HG02588 (cell line): ENCODE measurements at regions not wholly inside any gene's neighbourhood (a gene's known extent, or its start where the extent isn't known, plus 50 kb on each side); places are given as distances from the start of the nearest gene placed in this dataset.
"Not testable (repeated sequence)": the region's sequence is repeated elsewhere in the genome, so short reads cannot be mapped to it uniquely, and the experiment has no call there.

Experiments
- ATAC-seq: cut with Tn5 transposase; IDR thresholded peaks from one replicate; pipeline ENCODE4 v1.9.1; 2021; ENCODE audit warnings: mild to moderate bottlenecking, moderate library complexity; ENCODE audit not compliant: unreplicated experiment

DNA sequence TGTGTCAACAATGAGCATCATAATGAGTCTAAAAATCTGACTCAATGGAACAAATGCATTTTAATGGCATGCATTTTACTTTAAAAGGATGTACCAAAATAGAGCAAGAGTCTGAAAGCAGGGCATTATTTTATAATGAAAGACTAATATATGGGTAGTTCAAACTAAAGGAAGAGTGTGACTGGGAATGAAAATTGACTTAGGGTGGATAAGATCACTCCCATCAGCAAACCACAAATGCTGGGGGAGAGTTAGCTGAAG, 114.7 kb downstream of the SOX4 start:
- ATAC-seq = no peak

DNA sequence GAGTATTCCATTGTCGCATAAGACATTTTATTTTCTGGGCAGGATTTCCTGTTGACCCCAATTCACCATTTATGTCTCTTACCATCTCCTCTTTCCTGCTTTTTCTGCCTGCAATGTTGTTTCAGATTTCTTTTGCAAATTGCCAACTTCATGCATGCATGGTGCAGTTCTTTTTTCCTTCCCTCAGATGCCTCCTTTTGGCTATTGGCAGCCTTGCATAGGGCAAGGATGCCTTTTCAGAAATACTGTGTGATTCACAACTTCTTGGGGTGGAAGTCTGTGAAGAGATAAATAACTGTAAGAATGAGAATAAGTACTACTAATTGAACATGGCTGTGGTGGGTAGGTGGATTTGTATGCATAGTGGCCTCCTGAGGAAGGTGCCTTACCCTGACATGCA, 116.7 kb downstream of the SOX4 start:
- ATAC-seq = no peak

DNA sequence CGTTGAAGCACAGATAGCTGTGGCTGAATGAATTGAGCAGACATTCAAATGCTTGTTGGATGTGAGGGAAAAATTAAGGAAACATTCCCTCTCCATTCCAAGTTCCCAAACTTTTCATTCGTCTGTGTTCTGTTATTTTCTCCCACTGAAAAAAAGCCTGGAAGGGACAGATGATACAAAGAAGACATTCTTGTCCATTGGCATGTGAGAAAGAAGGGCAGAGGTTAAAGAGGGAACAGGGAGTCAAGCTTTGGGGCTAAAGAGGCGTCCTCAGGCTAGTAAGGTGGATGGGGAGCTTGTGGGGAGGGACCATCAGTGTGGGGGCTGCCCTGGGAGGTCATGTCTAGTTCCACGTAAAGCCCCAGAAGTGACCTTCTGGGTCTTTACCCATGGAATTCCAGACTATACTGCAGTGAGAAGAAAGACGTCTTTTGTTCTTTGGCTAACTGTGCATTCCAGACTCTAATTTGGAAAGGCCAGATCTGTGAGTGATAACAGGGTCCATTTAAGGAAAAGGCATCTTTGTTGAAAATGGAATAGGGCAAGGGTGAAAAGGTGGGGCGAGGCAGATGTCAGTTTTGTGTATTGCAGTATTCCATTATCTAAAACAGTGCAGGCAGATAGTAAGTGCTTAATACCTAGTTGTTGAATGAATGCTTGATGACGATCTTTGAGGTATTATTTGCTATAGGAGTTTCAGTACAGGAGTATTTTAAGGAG, 117.5 kb downstream of the SOX4 start:
- no peak for ATAC-seq

DNA sequence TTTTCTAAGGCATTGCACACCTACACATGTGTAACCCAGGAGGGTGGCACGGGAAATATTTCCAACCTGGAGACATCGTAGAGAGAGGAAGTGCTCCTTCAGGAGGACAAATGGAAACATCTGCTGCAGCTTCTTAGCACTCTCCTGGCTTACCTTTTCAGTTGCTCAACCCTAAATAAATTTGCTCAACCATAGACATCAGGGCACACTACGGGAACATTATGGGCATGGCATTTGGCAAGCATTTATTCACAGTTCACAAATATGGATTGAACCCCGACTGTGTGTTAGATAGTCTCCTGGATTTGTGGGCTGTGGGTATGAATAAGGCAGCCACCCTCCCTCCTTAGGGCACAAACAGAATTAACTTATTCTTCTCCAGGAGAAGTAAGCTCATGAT, 118.7 kb downstream of the SOX4 start:
- no peak for ATAC-seq

DNA sequence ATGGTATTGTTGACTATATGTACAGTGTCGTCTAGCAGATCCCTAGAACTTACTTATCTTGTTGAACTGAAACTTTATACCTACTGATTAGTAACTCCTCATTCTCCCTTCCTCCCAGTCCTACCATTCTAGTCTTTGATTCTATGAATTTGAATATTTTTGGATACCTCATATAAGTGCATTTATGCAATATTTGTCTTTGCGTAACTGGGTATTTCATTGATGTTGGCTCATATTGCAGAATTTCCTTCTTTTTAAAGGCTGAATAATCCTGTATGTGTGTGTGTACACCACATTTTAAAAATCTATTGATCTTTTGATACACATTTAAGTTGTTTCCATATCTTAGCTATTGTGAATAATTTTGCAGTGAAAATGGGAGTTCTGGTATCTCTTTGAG, 119.9 kb downstream of the SOX4 start:
- no peak for ATAC-seq

DNA sequence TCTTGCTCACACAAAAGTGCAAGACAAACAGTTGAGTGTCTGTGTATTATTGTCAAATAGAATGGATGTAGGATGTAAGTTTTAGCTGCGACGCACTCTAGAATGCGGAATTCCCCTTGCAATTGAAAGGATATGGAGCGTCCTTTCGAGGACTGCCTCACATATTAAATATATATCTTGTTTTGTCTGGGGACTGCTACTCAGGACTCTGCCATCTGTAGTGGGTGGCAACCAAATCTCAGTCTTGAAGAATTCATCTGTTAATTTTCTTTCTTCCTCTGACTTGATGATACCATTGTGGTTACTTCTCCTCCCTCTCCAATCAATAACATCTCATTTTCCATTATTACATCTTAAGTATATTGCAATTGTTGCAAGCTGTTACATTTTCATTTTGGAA, 121.6 kb downstream of the SOX4 start:
- ATAC-seq = no peak

DNA sequence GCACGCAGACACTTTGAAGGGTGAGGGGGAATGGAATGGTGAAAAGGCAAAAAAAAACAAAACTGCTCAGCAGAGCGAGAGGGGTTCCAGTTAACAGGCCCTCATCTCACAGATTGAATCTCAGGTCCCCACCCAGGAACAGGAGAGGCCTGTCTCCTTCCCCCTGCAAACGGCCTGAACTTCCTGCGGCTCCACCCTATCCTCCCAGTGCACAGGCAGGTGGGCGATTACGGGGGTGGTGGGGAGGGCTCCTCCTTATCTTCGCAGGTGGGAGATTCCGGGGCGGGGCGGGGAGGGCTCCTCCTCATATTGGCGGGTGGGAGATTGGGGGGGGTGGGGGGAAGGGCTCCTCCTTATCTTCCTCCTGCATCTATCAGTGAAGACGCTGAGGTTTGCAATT, 129.0 kb downstream of the SOX4 start:
- no peak for ATAC-seq

DNA sequence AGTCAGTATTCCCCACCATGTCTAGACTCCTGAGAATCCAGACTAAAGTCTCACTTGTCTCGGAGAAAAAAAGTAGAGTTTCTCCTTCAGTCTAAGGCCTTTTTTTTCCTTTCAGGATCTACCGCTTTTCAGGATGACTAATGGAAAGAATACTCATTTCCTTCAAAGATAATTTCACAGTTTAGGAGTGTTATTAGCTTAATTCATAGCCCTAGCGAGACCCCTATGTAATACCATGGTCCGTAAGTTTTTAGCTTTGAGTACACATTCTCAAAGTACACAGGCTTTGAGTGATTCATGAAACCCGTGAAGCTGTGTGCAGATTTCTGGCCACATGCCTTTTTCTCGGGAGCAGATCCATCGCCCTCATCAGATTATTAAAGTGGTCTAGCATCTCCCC, 133.1 kb downstream of the SOX4 start:
- no peak for ATAC-seq

DNA sequence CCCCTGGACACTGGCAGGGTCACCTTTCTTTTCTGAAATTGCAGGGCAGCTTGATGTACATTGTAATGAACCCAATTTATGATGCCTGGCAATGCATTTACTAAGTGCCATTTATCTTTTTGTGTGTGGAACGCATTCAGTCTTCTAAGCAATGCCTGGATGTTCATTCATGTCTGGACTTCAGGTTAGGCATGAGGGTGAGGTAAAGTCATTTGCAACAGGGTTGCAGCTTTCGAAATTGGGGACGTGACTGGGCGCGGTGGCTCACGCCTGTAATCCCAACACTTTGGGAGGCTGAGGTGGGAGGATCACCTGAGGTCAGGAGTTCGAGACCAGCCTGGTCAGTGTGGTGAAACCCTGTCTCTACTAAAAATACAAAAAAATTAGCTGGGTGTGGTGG, 134.6 kb downstream of the SOX4 start:
- ATAC-seq = no peak

DNA sequence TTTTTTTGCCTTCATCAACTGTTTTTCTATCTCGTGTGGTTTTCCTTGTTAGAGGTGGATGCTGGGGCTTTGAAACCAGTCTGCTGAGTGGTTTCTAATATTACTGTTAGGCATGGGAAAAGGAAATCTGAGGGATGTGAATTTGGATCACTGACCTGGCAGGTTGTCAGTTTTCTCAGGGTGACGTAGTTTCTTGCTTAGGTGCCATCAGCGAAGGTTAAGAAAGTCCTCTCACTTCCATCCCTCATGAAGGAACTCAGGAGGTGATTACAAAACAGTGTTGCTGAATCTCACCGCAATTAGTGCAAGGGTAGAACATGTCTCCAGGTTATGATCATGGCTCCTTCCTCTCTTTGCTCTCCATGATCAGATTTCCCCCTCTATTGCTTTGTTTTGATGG, 135.9 kb downstream of the SOX4 start:
- ATAC-seq = no peak

DNA sequence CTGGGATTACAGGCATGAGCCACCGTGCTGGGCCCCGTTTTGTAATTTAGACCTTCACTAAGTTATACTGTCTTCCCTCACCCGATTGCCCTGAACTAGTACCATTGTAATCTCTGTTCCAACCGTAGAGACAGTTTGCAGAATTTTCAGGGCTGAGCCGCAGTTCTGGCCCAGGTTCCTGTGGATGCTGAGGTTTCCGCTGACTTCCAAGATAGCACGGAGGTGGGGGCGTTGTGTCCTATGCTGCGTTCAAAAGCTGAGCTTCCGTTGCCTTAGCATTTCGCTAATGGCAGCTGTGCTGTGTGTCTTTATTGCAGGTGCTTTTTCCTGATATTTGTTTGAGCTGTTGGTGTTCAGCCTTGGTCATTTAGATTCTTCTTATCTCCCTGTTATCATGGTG, 137.0 kb downstream of the SOX4 start:
- ATAC-seq = no peak

DNA sequence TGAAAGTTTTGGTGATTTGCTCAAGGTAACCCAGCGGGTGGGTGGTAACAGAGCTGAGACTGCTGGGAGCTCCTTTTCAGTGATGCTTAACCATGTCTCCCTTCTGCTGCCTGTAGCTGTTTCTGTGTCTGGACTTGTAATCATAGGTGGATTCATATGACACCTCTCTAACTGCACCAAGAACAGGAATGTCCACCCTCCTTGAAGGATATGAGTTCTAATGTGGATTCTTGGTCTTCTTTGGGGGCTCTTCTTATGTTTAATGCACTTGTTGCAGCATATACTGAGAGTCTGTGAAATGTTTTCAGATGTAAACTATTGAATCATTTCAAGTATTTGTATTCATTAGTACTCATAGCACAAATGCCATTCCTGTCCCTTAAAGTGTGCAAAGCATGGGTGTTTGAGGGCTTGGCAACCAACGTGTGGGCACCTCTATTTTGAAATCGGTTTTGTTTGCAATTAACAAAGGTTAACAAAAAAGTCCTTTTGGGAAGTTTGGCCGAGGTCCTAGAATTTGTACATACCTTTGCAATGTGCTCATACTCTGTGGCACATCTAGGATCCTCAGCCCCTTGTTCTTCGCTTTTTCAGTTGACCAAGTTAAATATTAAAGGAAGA, 138.0 kb downstream of the SOX4 start:
- no peak for ATAC-seq

DNA sequence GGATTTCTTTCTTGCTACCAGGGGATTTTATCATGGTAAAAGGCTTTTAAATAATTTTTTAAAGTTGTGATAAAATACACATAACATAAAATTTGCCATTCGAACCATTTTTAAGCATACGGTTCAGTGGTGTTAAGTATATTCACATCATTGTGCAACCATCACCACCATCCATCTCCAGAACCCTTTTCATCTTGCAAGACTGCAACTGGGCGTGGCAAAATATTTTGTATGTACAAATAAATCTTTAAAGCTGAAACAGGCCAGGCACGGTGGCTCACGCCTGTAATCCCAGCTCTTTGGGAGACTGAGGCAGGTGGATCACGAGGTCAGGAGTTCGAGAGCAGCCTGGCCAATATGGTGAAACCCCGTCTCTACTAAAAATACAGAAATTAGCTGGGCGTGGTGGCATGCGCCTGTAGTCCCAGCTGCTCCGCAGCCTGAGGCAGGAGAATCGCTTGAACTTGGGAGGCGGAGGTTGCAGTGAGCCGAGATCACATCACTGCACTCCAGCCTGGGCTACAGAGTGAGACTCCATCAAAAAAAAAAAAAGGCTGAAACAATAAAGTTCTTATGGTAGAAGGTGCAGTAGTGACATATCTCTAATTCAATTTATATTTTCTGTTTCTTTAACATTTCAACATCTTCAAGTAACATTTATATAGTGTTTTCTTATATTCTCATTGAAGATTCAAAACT, 138.6 kb downstream of the SOX4 start:
- not testable (repeated sequence) for ATAC-seq

DNA sequence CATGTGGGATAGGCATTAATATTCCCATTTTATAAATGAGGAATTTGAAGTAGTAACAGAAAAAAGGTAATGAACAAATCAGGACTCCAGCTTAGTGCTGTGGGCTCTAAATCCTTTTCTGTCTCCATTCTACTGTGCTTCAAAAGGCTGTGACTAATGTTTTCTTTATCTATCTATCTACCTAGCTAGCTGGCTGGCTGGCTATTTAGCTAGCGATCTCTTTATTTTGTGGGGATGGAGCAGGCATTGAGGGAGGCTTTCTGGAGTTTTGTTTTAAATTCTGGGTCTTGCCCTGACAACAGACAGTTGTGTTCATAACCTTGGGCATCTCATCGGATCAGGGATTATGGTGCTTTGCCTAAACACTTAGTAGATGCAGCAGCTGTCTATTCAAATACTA, 139.2 kb downstream of the SOX4 start:
- no peak for ATAC-seq

DNA sequence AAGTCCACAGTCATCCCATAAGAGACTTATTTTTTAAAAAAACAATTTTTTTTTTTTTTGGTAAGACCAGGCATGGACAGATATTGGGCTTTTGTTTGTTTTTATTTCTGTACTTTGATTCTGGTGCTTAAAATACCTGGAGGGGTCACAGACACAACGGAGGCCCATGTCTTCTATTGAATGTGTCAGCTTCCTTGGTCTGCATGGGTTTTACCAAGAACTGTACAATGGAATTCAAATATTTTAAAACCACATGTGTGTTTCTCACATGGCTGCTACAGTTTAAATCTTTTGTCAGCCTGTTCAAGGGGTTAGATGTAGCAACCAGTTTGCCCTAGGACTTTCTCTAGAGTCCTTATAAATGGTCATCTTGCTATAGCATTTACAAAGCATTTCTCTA, 139.8 kb downstream of the SOX4 start:
- ATAC-seq = no peak

DNA sequence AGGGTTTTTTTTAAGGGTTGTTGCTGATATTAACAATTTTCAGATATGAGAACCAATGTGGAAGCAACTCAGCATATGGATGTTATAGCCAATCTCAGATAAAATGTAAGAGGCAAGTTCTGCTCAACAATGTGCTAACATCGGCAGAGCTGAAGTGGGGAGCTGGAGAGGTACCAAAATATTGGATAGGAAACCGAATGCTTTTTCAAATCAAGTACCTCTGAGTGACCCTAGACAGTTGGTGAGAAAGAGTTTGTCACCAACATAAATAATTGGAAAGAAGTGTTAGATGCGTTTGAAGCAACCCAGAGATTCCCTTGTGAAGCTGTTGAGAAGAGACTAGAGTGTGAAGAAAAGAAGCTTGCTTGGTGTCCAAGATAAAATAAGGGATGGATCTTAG, 140.7 kb downstream of the SOX4 start:
- ATAC-seq = no peak

DNA sequence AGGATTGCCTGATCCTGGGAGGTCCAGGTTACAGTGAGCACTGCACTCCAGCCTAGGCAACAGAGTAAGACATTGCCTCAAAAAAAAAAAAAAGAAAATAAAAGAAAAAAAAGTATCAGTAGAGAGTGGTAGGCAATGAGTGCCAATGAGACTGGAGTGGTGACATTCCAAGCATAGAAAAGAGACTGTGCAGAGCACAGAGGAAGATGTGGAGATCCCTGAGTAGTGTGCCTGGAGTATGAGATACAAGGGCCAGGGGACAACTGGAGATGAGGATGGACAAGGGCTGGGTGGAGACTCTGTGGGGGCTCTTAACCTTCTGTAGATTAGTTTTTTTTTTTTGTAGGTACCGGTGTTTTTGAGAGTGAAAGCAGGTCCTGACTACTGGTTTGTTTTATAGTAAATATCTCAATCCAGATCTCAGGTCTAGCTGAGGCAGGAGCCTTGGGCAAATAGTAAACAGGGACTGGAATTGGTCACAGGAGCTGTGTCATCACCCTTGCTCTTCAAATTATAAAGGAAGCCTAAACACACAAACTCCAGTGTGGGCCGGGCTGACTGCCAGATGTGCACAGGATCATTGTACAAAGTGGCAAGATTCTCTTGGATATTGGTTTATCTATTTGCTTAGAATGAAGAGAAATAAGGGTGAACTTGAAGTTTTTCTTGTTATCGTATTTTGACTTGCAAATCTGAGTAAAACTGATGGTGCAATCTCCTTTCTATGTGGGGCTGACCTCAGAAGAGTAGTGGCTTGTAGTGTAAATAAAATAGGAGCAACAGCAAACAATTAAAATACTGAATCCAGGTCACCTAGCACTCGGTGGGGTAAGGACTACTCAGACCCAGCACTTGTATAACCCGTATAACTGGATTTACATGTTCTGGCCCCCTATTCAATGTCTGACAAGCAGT, 144.9 kb downstream of the SOX4 start:
- no peak for ATAC-seq

DNA sequence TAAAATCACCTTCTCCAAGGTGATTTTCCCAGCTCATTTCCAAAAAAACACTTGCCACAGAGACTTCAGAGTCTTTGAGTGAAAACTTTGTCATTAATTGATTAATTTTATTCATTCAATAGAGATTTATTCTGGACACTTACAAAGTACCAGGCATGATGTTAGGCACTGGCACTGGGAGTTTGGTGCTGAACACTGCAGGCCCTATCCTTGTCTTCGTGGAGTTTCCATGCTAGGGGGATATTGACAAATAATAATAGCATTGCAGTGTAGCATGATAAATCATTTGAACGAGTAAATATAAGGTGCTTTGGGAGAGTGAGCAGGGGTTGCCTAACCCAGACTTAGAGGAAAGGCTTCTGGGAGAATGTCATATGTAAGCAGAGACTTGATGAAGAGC, 145.7 kb downstream of the SOX4 start:
- ATAC-seq = no peak

DNA sequence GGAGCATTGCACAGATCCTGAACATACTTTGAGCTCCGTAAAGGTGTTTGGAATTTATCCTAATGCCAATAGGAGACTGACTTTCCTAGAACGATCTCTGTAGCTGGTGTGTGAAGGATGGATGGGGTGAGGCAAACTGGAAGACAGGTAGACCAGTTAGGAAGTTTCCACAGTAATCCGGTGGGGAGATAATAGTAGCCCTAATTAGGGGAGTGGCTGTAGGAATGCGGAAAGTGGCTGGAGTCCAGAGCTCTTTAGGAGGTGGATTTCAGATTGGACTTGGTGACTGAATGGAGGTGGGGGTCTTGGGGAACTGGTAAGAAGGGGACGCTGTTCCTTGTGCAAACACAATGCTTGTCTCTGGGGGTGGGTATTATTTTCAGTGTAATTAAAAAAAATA, 146.3 kb downstream of the SOX4 start:
- ATAC-seq = no peak

DNA sequence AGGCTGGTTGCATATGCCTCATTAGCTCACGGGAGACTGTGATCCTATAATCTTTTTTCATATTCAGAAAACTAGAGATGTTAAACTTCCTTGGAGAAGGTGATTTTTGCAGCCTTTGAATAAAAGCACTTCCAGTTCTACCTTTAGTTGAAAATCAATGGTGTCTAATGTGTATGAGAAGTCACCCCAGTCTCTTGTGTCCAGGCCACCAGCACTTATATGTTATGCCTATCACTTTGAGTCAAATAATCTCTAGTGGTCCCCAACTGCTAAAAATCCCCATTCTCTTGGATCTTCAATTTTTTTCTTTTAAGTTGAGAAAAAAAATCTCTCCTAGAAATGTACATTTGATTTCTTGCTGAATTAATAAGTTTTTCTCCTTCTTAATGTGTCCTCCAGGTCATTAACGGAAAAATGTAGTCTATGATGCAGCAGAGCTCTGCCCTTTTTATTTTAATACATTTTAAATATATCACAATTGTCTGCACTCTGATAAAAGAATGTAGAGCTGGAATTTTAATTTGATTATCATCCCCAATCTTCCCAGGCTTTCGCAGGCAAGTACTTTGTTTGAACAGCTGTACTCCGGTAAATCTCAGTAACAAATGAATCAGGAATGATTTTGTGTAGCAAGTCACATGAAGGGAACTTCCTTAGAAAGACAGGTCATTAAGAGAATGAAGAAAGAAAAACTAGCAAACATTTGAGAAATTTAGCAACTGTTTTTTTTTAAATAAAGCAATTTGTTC, 147.0 kb downstream of the SOX4 start:
- no peak for ATAC-seq
